ENCODE measurements at regions not wholly inside any gene's neighbourhood (a gene's known extent, or its start where the extent isn't known, plus 50 kb on each side); places are given as distances from the start of the nearest gene placed in this dataset.

GRCh38 chr1:87652176-87652575 lies 323.5 kb downstream of the LMO4 start:
- no peak for DNase-seq (ENCODE audit: low read depth)
- TF ChIP-seq CTCF (conservative IDR thresholded peaks at IDR 0.05; ENCODE audit: control insufficient read depth, insufficient read depth, low read depth, low read length): no peak
- no peak overlapping the region for H3K4me3 ChIP-seq (ENCODE audit: control insufficient read depth, low read depth, low read length)

- DNase-seq (ENCODE audit: low read depth): no peak
- no peak for TF ChIP-seq CTCF (conservative IDR thresholded peaks at IDR 0.05; ENCODE audit: control insufficient read depth, insufficient read depth, low read depth, low read length)
- no peak overlapping the region for H3K4me3 ChIP-seq (ENCODE audit: control insufficient read depth, low read depth, low read length)
Measured at GRCh38 chr1:87665151-87665550, 336.5 kb downstream of the LMO4 start.

- TF ChIP-seq CTCF (conservative IDR thresholded peaks at IDR 0.05; ENCODE audit: control insufficient read depth, insufficient read depth, low read depth, low read length): no peak
- DNase-seq (ENCODE audit: low read depth): no peak
- no peak overlapping the region for H3K4me3 ChIP-seq (ENCODE audit: control insufficient read depth, low read depth, low read length)
Measured at GRCh38 chr1:87666681-87667080, 338.0 kb downstream of the LMO4 start.

DNA sequence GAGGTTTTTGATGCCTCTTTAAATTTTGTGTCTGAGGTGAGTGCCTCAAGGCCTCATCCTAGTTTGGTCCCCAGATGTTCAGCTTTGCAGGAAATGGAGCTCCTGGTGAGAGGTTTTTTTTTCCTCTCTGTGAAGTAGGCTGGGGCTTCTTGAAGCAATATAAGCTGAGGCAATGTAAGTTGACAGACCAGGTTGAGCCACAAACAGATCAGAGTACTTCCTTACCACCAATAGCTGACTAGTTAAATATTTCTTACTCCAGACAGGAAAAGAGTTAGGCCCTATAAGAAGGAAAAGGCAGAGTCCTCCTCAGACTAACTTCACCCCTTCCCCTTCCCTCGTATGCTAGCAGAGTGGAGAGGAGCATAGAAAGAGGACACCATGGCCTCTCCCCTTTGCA lies 341.0 kb downstream of the LMO4 start:
- no peak for TF ChIP-seq CTCF (conservative IDR thresholded peaks at IDR 0.05; ENCODE audit: control insufficient read depth, insufficient read depth, low read depth, low read length)

GRCh38 chr1:87673309-87673708 lies 344.6 kb downstream of the LMO4 start:
- H3K4me3 ChIP-seq (ENCODE audit: control insufficient read depth, low read depth, low read length): no peak overlapping the region
- TF ChIP-seq CTCF (conservative IDR thresholded peaks at IDR 0.05; ENCODE audit: control insufficient read depth, insufficient read depth, low read depth, low read length): no peak
- DNase-seq (ENCODE audit: low read depth): no peak

More for the DNA sequence above, 341.0 kb downstream of the LMO4 start:
- no peak overlapping the region for H3K4me3 ChIP-seq (ENCODE audit: control insufficient read depth, low read depth, low read length)
- no peak for DNase-seq (ENCODE audit: low read depth)

GRCh38 chr1:87673748-87674147 lies 345.1 kb downstream of the LMO4 start:
- no peak overlapping the region for H3K4me3 ChIP-seq (ENCODE audit: control insufficient read depth, low read depth, low read length)
- peak; percentile 28 for TF ChIP-seq CTCF (conservative IDR thresholded peaks at IDR 0.05; ENCODE audit: control insufficient read depth, insufficient read depth, low read depth, low read length)
- DNase-seq (ENCODE audit: low read depth): peak; percentile 24

DNA sequence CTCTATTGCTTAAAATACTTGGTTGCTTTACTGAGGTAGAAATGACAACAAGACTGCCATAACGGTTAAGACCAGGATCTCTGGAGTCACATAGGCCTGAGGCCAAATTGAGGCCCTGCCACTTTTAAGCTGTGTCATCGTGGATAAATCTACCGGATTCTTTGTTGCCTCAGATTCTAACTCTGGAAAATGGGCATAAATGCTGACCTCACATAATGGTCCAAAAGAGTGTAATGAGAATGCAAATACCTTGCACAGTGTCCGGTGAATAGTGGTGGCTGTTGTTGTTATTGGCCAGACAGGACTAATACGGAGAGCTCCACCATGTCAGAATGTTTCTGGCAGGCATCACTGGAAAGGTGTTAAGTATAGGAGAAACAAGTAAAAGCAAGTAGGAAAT lies 346.1 kb downstream of the LMO4 start:
- no peak overlapping the region for H3K4me3 ChIP-seq (ENCODE audit: control insufficient read depth, low read depth, low read length)
- DNase-seq (ENCODE audit: low read depth): no peak
- TF ChIP-seq CTCF (conservative IDR thresholded peaks at IDR 0.05; ENCODE audit: control insufficient read depth, insufficient read depth, low read depth, low read length): no peak

Measured in fibroblast of mammary gland (primary cell).